Fibroblast of lung (primary cell): ENCODE measurements at regions not wholly inside any gene's neighbourhood (a gene's known extent, or its start where the extent isn't known, plus 50 kb on each side); places are given as distances from the start of the nearest gene placed in this dataset.

Source experiments
- DNase-seq, 2 donors: peaks; one replicate each; pipeline versions ENCODE4 v3.0.0 to v3.0.0-alpha.2; 2010; ENCODE audit warnings: low read depth in 2 of 2
- H2AFZ ChIP-seq: 2 replicates; pipeline ENCODE4 v1.5.1; 2012; ENCODE audit warnings: low read length, control low read depth, inconsistent platforms
- H3K27ac ChIP-seq: 2 replicates; pipeline ENCODE4 v1.5.1; 2011; ENCODE audit warnings: low read length, control low read depth; ENCODE audit not compliant: insufficient read depth
- H3K27me3 ChIP-seq: 2 replicates; pipeline ENCODE4 v1.5.1; 2011; ENCODE audit warnings: mild to moderate bottlenecking, low read length; ENCODE audit not compliant: control insufficient read depth, insufficient read depth
- H3K36me3 ChIP-seq: 2 replicates; pipeline ENCODE4 v1.5.1; 2011; ENCODE audit warnings: low read length; ENCODE audit not compliant: control insufficient read depth, insufficient read depth
- H3K4me1 ChIP-seq: 2 replicates; pipeline ENCODE4 v1.5.1; 2011; ENCODE audit warnings: low read length; ENCODE audit not compliant: control insufficient read depth, insufficient read depth; ENCODE audit errors: extremely low read depth
- H3K4me2 ChIP-seq: 2 replicates; pipeline ENCODE4 v1.5.1; 2011; ENCODE audit warnings: low read length, control low read depth; ENCODE audit not compliant: insufficient read depth; ENCODE audit errors: extremely low read depth
- H3K4me3 ChIP-seq, 4 experiments: fragments of 200-600 bp in 1 of 4; sonication (generic) in 1 of 4; replicated peaks in 1 of 4; 2 replicates each; pipeline ENCODE4 v1.5.1; 2011 to 2016; ENCODE audit warnings: low read length in 4 of 4, low read depth in 3 of 4, mild to moderate bottlenecking in 3 of 4, control low read depth in 2 of 4, inconsistent platforms in 1 of 4, mixed read lengths in 1 of 4; ENCODE audit not compliant: insufficient read depth in 1 of 4; ENCODE audit errors: control extremely low read depth in 1 of 4
- H3K79me2 ChIP-seq: 2 replicates; pipeline ENCODE4 v1.5.1; 2012; ENCODE audit warnings: mild to moderate bottlenecking, low read length, inconsistent platforms; ENCODE audit not compliant: control insufficient read depth, insufficient read depth
- H3K9ac ChIP-seq: 2 replicates; pipeline ENCODE4 v1.5.1; 2011; ENCODE audit warnings: mild to moderate bottlenecking, low read length, control low read depth; ENCODE audit not compliant: insufficient read depth
- H3K9me3 ChIP-seq: 2 replicates; pipeline ENCODE4 v1.5.1; 2012; ENCODE audit warnings: low read depth, low read length; ENCODE audit not compliant: control insufficient read depth, insufficient read depth
- H4K20me1 ChIP-seq: 2 replicates; pipeline ENCODE4 v1.5.1; 2011; ENCODE audit warnings: low read length; ENCODE audit not compliant: control insufficient read depth, insufficient read depth; ENCODE audit errors: extremely low read depth
- CTCF ChIP-seq, 2 donors: IDR thresholded peaks in 1 of 2; conservative IDR thresholded peaks in 1 of 2; 1 replicate in 1 of 2; 2 replicates in 1 of 2; pipeline ENCODE4 v1.5.1; 2011 to 2012; ENCODE audit warnings: low read length in 2 of 2, control low read depth in 1 of 2, inconsistent platforms in 1 of 2, low read depth in 1 of 2, mild to moderate bottlenecking in 1 of 2
- EZH2 ChIP-seq: IDR thresholded peaks from 2 replicates; pipeline ENCODE4 v1.5.1; 2012; ENCODE audit warnings: low read length, control low read depth, mild to moderate bottlenecking; ENCODE audit errors: missing control alignments

- TF ChIP-seq EZH2 = no peak
- TF ChIP-seq CTCF (conservative IDR thresholded peaks at IDR 0.05 in 1 of 2, IDR thresholded peaks at IDR 0.05 in 1 of 2; ENCODE audit: low read depth in 1 of 2, low read length in 2 of 2) = no peak
- no peaks in the 10 kb centered on the region for H4K20me1 ChIP-seq
These were observed 152.3 kb upstream of the ZSWIM2 start for GRCh38 chr2:187001248-187001647.

GRCh38 chr2:186995092-186995491 is 146.1 kb upstream of the ZSWIM2 start:
- TF ChIP-seq EZH2 (no peak), CTCF (conservative IDR thresholded peaks at IDR 0.05 in 1 of 2, IDR thresholded peaks at IDR 0.05 in 1 of 2; ENCODE audit: low read depth in 1 of 2, low read length in 2 of 2) (no peak)
- DNase-seq = peak; percentile 72 to 88
- H3K27me3 ChIP-seq = no peaks in the 10 kb centered on the region

More at GRCh38 chr2:187001248-187001647, 152.3 kb upstream of the ZSWIM2 start:
- H2AFZ ChIP-seq = no peak overlapping the region
- H3K9ac ChIP-seq = no peak overlapping the region
- no peaks in the 10 kb centered on the region for H3K9me3 ChIP-seq
- no peak overlapping the region for H3K4me2 ChIP-seq
- H3K4me3 ChIP-seq = no peak overlapping the region
- no peak overlapping the region for H3K27ac ChIP-seq
- no peak for DNase-seq
- no peaks in the 10 kb centered on the region for H3K79me2 ChIP-seq
- no peaks in the 10 kb centered on the region for H3K36me3 ChIP-seq
- no peaks in the 10 kb centered on the region for H3K4me1 ChIP-seq
- no peaks in the 10 kb centered on the region for H3K27me3 ChIP-seq

DNA sequence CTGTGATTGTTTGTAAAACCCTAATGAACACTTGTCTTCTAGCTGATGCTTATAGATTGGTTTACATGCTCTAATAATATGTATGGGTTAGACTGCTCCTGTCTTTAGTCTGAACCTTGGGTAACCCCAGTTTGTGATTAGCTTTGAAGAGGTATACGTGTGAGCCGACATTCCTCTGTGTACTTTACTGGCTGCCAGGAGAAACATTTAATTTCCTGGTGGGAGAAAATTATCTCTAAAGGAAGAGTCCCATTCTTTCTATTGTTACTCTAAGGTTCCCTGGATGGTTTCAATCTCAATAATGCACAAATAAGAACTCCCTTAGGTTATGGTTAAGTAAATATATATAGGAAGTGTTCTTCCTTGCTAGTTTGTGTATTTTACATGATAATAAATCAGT is 143.6 kb upstream of the ZSWIM2 start:
- Histone ChIP-seq H3K36me3 (no peaks in the 10 kb centered on the region), H4K20me1 (no peaks in the 10 kb centered on the region), H3K9me3 (no peaks in the 10 kb centered on the region), H2AFZ (no peak overlapping the region), H3K4me3 (no peak overlapping the region), H3K79me2 (no peaks in the 10 kb centered on the region), H3K27ac (no peak overlapping the region), H3K27me3 (no peaks in the 10 kb centered on the region), H3K9ac (no peak overlapping the region), H3K4me2 (no peak overlapping the region), H3K4me1 (no peaks in the 10 kb centered on the region)
- TF ChIP-seq EZH2 = no peak
- no peak for TF ChIP-seq CTCF (conservative IDR thresholded peaks at IDR 0.05 in 1 of 2, IDR thresholded peaks at IDR 0.05 in 1 of 2; ENCODE audit: low read depth in 1 of 2, low read length in 2 of 2)
- DNase-seq = no peak

More at GRCh38 chr2:186995092-186995491, 146.1 kb upstream of the ZSWIM2 start:
- H3K9ac ChIP-seq = no peak overlapping the region
- no peak overlapping the region for H2AFZ ChIP-seq
- H4K20me1 ChIP-seq = no peaks in the 10 kb centered on the region
- no peaks in the 10 kb centered on the region for H3K9me3 ChIP-seq
- H3K4me1 ChIP-seq = no peaks in the 10 kb centered on the region
- no peak overlapping the region for H3K4me3 ChIP-seq
- no peak overlapping the region for H3K27ac ChIP-seq
- no peak overlapping the region for H3K4me2 ChIP-seq
- H3K79me2 ChIP-seq = no peaks in the 10 kb centered on the region
- H3K36me3 ChIP-seq = no peaks in the 10 kb centered on the region
